Embryonic facial prominence (tissue), 1 donor: ENCODE measurements at regions not wholly inside any gene's neighbourhood (a gene's known extent, or its start where the extent isn't known, plus 50 kb on each side); places are given as distances from the start of the nearest gene placed in this dataset.

ENCODE experiments used
- DNase-seq: peaks from one replicate; pipeline ENCODE4 v3.0.0-alpha.2; 2016; ENCODE audit errors: extremely low spot score

- DNase-seq = no peak
Measured at GRCh38 chr9:118187408-118187807, 483.2 kb downstream of the TLR4 start.

- DNase-seq = no peak
Measured at GRCh38 chr9:118189615-118190014, 485.4 kb downstream of the TLR4 start.

DNA sequence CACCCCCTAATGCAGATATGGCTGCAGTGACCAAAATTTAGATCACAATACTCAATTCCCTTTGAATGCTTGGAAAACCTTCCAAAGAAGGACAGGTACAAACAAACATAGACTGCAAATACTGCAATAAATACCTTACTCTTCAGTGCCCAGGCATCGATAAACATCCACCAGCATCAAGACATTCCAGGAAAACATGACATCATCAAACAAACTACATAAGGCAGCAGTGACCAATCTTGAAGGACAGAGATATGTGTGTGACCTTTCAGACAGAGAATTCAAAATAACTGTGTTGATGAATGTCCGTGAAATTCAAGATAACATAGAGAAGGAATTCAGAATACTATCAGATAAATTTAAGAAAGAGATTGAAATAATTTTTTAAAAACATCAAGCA is 488.6 kb downstream of the TLR4 start:
- DNase-seq = no peak

- no peak for DNase-seq
Measured at GRCh38 chr9:118209343-118209742, 505.1 kb downstream of the TLR4 start.

DNA sequence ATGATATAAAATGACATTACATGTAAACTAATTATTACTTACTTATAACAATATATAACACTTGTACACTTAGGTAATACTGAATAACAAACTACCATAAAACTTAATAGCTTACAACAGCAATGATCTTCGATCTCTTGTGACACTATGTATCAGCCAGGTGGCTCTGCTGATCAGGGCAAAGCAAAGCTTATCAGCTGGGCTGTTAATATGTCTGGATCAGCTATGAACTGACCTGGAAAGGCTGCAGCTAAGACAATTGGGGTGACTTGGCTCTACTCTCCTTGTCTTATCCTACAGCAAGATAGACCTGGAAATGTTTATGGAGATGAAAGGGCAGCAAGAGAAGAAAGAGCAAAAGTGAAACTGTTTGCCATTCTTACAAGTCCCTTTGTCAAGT is 511.3 kb downstream of the TLR4 start:
- DNase-seq = no peak

GRCh38 chr9:118222375-118222774 is 518.2 kb downstream of the TLR4 start:
- no peak for DNase-seq

GRCh38 chr9:118223111-118223510 is 518.9 kb downstream of the TLR4 start:
- no peak for DNase-seq

- no peak for DNase-seq
Measured at GRCh38 chr9:118230329-118230728, 526.1 kb downstream of the TLR4 start.

- DNase-seq = no peak
Measured at GRCh38 chr9:118236625-118237024, 532.4 kb downstream of the TLR4 start.

DNA sequence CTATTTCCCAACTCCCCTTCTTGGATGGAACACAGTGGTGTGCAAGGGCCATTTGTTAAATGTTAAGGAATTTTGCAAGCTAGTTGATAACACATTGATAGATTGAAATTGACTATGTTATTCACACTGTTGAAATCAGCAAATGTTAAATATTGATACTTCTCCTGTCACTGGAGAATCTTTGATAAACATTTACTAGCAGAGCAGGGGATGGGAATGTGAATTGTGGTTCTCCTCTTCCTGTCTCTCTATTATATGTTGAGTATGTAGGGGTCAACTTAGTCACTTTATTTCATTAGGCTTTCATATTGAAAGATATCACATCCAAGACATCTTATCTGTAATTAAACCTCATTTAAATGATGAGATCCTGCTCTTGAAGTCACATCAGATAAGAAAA is 533.9 kb downstream of the TLR4 start:
- DNase-seq = no peak

DNA sequence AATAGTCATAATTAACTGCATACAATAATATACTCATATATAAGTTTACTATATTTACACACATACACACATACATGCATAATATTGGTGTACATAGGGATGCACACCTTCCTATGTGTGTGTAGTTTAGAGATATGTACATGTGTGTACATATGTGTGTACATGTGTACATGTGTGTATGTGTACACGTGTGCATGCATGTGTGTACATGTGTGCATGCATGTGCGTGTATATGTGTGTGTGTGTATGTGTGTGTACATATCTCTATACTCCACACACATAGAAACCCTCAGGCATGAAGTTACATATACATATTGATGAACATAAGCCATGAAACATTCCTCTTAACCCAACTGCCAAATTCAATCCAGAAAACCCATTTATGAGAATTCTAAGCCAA is 547.8 kb downstream of the TLR4 start:
- DNase-seq = no peak

- no peak for DNase-seq
Measured at GRCh38 chr9:118262191-118262590, 558.0 kb downstream of the TLR4 start.

- DNase-seq = no peak
Measured at GRCh38 chr9:118263949-118264348, 559.7 kb downstream of the TLR4 start.

DNA sequence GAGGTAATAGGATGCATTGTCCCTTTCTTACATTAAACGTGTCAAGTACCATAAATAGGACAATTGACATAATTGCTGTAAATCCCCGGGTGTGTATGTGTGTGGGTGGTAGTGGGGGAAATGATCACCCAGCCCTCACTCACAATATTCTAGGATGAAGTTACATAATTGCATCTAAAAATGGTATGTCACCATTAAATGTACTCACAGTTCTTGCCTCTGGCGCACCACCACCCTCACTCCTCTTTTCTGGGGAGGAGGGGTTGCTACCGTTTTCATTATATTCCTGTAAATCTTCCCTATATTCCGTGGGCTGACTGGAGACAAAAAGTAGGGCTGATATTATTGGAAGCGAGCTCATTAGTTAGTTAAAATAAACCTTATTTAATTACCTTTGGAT is 563.8 kb downstream of the TLR4 start:
- no peak for DNase-seq

DNA sequence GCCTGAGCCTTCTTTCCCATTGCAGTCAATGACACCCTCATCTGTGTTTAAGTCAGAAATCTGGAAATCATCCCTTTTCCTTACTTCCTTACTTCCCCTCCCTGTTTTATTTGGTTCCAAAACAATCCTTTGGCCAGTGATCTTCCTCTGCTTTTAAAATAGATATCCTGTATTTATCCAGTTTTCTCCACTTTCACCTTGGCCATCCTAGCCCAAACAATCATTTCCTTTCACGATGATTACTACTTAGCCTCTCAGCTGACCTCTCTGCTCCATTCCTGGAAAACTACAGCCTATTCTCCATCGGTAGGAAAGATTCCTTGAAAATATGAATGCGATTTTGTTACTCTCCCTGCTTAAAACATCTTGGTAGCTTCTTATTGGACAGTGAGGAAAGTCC is 565.4 kb downstream of the TLR4 start:
- DNase-seq = no peak

- no peak for DNase-seq
Measured at GRCh38 chr9:118271331-118271730, 567.1 kb downstream of the TLR4 start.

DNA sequence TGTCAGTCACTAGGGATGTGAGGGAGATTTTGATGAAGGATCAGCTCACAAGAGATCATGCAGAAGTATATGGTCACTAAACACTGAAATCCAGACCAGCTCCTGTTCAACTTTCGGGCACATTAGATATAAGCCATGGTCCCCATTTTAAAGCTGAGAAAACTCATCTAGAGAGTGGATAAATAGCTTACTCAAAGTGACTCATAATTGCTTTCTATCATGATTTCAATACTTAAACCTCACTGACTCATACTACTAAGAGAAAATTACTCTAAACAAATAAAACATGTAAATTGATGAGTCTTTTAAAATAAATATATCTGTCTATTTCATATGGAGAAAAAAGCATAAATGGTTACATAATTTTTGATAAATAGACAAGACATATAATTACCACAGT is 567.7 kb downstream of the TLR4 start:
- no peak for DNase-seq

GRCh38 chr9:118273048-118273447 is 568.8 kb downstream of the TLR4 start:
- DNase-seq = no peak

DNA sequence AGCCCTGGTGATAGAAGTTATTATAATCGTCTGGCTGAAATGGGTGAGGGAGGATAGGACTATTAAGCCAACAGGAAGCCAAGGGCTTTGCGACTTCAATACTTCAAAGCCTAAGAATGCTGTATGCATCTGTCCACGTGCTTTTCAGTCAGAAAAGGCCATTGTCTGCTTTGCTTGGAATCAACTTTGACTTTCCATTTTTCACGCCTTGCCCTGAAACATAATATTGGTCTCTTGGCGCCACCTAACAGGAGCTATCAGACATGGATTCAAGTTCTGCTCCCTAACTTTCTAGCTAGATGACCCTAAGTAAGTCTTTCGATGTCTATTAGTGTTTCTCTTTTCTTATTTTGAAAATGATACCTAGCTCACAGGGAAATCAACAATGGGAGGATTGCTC is 572.6 kb downstream of the TLR4 start:
- DNase-seq = no peak

DNA sequence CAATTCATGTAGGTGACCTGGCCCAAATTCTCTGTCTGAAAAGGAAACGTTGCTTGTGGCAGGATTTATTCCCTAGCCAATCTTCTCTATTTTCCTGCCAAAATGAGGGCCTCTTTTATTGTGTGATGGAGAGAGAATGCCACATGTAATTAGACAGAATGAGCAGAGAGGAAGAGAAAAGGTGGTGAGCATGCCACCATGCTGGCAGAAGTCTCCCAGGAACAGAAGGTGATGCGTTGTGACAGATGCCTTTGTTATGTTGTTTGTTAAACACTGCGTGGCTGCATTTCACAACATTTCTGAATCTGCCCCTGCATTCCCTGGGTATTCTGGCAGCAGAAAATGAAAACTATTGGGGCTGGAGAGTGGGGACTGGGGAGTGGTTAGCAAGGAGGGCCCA is 577.6 kb downstream of the TLR4 start:
- no peak for DNase-seq

DNA sequence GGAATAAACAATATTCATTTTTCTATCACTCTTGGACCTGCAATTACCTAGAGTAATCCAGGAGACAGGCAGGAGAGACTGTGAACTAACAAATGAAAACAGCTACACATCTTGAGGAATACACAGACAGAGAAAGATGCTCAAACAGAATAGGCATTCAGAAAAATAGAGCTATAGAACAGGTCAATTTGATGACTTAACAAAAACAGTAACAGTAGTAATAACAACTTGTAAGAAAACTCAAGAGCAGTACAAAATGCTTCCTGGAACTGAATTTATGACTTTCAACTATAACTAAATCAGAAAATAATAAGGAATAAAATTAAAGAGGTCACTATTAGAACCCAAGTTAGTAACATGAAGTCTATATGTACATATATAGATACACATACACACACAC is 579.3 kb downstream of the TLR4 start:
- no peak for DNase-seq

DNA sequence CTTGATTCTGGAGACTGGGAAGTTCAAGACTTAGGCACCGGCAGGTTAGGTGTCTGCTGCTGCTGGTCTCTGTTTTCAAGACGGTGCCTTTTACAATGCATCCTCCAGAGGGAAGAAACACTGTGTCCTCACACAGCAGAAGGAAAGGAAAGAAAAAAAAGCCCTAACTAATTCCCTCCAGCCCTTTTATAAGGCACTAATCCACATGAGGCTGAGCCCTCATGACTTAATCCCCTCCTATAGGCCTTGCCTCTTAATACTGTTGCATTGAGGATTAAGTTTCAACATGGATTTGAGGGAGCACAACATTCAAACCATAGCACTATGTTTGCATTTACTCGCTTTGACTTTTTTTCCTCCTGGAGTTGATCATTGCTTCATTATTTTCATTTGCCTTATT is 585.9 kb downstream of the TLR4 start:
- DNase-seq = no peak

DNA sequence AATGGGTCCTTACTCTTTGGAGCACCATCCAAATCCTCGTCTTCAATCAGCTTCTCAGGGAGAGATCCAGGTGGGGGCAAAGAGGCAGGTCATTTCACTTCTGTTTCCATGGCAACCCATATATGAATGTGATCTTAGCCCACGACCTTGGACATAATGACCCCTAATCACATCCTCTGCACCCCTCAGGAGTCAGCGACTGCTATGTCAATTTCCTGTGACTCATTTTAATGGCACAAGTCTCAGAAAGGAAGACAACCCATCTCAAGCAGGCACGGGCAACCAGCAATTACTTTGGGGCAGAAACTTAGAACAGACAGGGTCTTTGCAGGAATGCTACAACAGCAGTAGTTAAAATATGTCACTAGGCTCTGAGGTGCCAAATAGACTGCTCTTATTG is 591.2 kb downstream of the TLR4 start:
- no peak for DNase-seq

DNA sequence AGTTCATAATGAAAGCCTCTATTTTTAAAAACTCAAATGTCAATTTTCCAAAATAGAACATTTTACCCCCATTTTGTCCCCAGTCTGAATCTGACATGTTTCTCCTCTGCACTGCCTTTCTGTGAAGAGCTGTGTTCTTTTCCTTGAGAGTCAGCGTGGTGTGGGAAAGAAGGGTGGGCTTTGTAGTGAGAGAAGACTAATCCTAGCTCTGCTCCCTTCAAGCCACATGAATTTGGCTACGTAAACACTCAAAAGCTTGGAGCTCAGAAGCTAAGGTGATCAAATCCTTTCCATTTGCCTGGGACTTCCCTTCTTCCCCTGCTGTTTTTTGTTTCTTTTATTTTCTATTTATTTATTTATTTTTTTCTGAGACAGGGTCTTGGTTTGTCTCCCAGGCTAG is 598.5 kb downstream of the TLR4 start:
- no peak for DNase-seq

DNA sequence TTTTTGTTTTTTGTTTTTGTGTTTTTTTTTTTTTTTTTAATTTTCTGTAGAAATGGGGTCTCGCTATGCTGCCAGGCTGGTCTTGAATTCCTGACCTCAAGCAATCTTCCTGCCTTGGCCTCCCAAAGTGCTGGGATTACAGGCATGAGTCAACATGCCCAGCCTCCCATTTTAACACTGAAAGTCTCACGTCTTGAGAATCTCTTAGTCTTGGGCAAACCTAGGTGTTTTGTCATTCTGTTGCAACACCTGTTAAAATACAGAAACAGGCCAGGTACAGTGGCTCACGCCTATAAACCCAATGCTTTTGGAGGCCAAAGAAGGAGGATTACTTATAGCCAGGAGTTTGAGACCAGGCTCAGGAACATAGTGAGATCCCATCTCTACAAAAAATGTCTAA is 599.0 kb downstream of the TLR4 start:
- no peak for DNase-seq
